Mesothelial cell of epicardium (in vitro differentiated cells): ENCODE measurements at regions not wholly inside any gene's neighbourhood (a gene's known extent, or its start where the extent isn't known, plus 50 kb on each side); places are given as distances from the start of the nearest gene placed in this dataset.

ENCODE experiments used
- DNase-seq, 2 experiments: peaks; one replicate each; pipeline ENCODE4 v3.0.0; 2021; ENCODE audit warnings: low spot score in 2 of 2; ENCODE audit not compliant: unreplicated experiment in 2 of 2
- H3K27ac Mint-ChIP-seq: 2 replicates; pipeline ENCODE4 v1.8.0; 2021; ENCODE audit warnings: mixed read lengths
- H3K27me3 Mint-ChIP-seq: 2 replicates; pipeline ENCODE4 v1.8.0; 2021; ENCODE audit warnings: low read depth, mixed read lengths
- H3K36me3 Mint-ChIP-seq: 2 replicates; pipeline ENCODE4 v1.8.0; 2021; ENCODE audit warnings: mixed read lengths
- H3K4me1 Mint-ChIP-seq: 2 replicates; pipeline ENCODE4 v1.8.0; 2021; ENCODE audit warnings: mixed read lengths
- H3K4me3 Mint-ChIP-seq: 2 replicates; pipeline ENCODE4 v1.8.0; 2021; ENCODE audit warnings: mild to moderate bottlenecking, moderate library complexity, mixed read lengths
- H3K9me3 Mint-ChIP-seq: 2 replicates; pipeline ENCODE4 v1.8.0; 2021; ENCODE audit warnings: mixed read lengths
- TF ChIP-seq, protein P1 (sequence below): fragments of 200-600 bp; sonication (generic); IDR thresholded peaks from one replicate; pipeline ENCODE4 v1.5.0; 2021; ENCODE audit warnings: antibody characterized with exemption; ENCODE audit not compliant: unreplicated experiment

DNA sequence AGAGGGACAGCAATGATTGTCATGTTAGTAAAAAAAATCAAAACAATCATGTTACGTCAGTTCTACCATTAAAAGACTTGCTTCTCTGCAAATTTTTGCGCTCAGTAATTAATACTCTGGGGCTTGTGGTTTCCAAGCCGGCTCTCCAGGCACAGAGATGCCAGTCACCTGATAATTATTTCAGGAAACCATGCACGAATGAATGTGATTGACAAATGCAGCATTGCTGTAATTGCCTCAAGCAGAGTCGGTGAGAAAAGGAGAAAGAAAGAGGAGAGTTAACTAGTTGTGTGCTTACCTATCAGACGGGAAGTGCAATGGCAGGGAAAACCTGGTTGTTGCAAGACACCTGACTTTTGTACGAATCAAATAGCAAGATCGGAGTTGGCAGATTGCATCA is 609.8 kb upstream of the MKI67 start:
- Mint-ChIP-seq H3K4me1 (peaks cover 7% of the 10 kb centered on the region), H3K27me3 (peaks cover 49% of the 10 kb centered on the region), H3K4me3 (no peak overlapping the region), H3K36me3 (no peaks in the 10 kb centered on the region), H3K9me3 (no peaks in the 10 kb centered on the region), H3K27ac (no peak overlapping the region)
- DNase-seq, result no peak
- TF ChIP-seq, protein P1, sequence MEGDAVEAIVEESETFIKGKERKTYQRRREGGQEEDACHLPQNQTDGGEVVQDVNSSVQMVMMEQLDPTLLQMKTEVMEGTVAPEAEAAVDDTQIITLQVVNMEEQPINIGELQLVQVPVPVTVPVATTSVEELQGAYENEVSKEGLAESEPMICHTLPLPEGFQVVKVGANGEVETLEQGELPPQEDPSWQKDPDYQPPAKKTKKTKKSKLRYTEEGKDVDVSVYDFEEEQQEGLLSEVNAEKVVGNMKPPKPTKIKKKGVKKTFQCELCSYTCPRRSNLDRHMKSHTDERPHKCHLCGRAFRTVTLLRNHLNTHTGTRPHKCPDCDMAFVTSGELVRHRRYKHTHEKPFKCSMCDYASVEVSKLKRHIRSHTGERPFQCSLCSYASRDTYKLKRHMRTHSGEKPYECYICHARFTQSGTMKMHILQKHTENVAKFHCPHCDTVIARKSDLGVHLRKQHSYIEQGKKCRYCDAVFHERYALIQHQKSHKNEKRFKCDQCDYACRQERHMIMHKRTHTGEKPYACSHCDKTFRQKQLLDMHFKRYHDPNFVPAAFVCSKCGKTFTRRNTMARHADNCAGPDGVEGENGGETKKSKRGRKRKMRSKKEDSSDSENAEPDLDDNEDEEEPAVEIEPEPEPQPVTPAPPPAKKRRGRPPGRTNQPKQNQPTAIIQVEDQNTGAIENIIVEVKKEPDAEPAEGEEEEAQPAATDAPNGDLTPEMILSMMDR, result no peak

DNA sequence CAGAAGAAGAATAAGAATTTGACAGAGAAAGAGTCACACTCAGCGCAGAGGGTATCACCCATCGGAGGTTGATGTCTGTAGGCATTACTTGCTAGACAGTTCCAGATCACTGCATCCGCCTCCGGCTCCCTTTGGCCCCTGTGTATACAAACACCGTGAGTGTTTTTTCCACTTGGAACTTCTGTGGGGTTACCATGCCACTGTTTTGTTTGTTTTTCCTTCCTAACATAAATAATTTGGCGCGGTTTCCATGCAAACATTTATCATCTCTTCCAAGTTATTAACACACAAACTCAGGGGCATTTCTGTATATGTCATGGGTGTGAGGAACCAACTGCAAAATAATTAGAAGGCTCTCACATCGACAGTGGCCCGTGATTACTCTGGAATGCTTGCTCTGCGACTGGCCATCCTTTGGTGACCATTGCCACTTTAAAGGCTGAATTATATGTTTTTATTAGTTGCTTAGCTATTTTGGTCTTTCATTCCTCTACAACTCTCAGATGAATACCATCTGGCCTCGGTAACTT is 612.2 kb upstream of the MKI67 start:
- DNase-seq, result no peak
- Mint-ChIP-seq H3K36me3 (no peaks in the 10 kb centered on the region), H3K4me1 (peaks cover 24% of the 10 kb centered on the region), H3K27me3 (peaks cover 58% of the 10 kb centered on the region), H3K9me3 (no peaks in the 10 kb centered on the region), H3K27ac (no peak overlapping the region), H3K4me3 (no peak overlapping the region)
- TF ChIP-seq, protein P1, result no peak

DNA sequence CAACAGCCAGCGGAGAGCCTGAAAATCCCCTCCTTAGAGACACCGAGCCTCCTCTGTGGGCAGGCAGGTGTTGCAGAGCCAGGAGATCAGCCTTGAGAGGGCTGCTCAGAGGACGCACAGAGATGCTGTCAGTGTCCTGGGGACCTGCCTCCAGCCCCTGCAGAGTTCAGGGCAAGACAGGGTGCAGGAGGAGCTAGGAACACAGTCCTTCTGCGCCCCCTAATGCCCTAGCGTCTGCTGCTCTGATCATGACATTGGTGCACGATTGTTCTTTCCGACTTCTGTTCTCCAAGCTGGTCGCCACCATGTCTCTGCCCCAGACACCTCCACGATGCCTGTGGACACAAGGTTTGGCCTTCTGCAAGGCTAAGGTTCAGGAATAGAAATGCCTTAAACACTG is 613.7 kb upstream of the MKI67 start:
- H3K27me3 Mint-ChIP-seq, result peaks cover 51% of the 10 kb centered on the region
- TF ChIP-seq, protein P1, result no peak
- no peak overlapping the region for H3K27ac Mint-ChIP-seq
- H3K9me3 Mint-ChIP-seq, result no peaks in the 10 kb centered on the region
- no peak for DNase-seq
- peaks cover 23% of the 10 kb centered on the region for H3K4me1 Mint-ChIP-seq
- no peaks in the 10 kb centered on the region for H3K36me3 Mint-ChIP-seq
- no peak overlapping the region for H3K4me3 Mint-ChIP-seq

DNA sequence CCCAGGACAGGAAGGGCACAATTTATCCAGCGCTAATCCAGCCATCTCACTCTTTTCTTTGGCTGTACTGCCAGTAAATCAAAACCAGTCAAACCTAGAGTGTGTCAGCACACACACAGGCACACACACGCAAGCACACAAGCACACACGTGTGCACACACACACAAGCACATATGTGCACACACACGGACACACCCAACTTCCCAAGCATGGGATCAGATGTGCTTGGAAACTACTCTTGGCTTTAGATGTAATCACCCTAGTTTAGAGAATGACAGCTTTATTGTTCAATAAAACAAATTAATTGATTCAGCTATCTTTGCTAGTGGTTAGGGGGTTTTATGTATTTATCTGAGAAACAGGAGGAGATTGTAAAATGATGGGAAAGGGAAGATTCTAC is 615.0 kb upstream of the MKI67 start:
- Mint-ChIP-seq H3K27ac (no peak overlapping the region), H3K27me3 (peaks cover 55% of the 10 kb centered on the region), H3K9me3 (no peaks in the 10 kb centered on the region), H3K4me1 (peaks cover 29% of the 10 kb centered on the region), H3K4me3 (no peak overlapping the region), H3K36me3 (no peaks in the 10 kb centered on the region)
- TF ChIP-seq, protein P1, result no peak
- DNase-seq, result no peak

DNA sequence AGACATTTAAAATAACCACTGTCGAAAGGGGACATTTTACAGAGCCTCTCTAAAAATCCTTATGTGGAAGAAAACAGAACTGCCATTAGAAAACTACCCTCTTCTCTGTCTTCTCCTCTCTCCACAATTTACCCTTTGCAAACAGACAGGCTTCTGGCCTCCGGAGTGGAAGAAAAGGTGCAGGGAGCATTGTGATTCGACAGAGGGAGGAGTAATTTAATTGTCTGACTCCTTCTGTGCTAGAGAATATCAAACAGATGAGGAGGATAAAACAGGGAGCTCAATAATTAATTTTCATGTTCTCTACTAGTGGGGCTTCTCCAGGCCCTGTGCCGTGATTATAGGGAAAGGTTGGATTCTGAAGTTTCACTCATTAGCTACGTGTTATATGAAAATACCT is 615.5 kb upstream of the MKI67 start:
- TF ChIP-seq, protein P1, result no peak
- DNase-seq, result no peak
- Mint-ChIP-seq H3K36me3 (no peaks in the 10 kb centered on the region), H3K4me3 (no peak overlapping the region), H3K4me1 (peaks cover 29% of the 10 kb centered on the region), H3K27me3 (peaks cover 53% of the 10 kb centered on the region), H3K9me3 (no peaks in the 10 kb centered on the region), H3K27ac (no peak overlapping the region)

DNA sequence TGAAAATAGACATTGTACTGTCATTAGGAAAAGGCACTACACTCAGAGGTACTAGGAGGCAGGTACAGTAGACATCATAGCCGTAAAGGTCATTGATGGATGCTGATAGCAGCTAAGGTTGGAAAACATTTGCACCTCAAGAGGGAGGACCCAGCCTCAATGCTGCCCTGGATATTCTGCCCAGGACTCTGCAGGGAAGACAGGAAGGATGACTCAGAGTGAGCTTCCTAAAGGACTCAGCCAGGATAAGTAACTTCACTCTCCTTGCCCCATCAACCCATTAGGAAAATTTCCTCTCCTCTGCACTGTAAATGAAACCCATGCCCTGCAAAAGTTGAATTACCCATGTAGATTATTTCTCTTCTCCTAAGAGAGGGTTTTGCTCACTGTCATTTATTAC is 617.9 kb upstream of the MKI67 start:
- no peak overlapping the region for H3K27ac Mint-ChIP-seq
- TF ChIP-seq, protein P1, result no peak
- no peak overlapping the region for H3K4me3 Mint-ChIP-seq
- H3K9me3 Mint-ChIP-seq, result no peaks in the 10 kb centered on the region
- no peak for DNase-seq
- peaks cover 37% of the 10 kb centered on the region for H3K27me3 Mint-ChIP-seq
- no peaks in the 10 kb centered on the region for H3K36me3 Mint-ChIP-seq
- peaks cover 29% of the 10 kb centered on the region for H3K4me1 Mint-ChIP-seq
